B cell (primary cell): ENCODE measurements at regions not wholly inside any gene's neighbourhood (a gene's known extent, or its start where the extent isn't known, plus 50 kb on each side); places are given as distances from the start of the nearest gene placed in this dataset.

Experiments used
- ATAC-seq: fragments of 200-7000 bp; cut with Tn5 transposase; one replicate; pipeline ENCODE4 v1.10.0; 2021; ENCODE audit warnings: low read depth, mild to moderate bottlenecking, moderate number of reproducible peaks, moderate library complexity
- CTCF ChIA-PET: fragments of 350-600 bp; sonication (Branson Sonifier 250); formaldehyde crosslinking; loops from one replicate; lab custom pipeline; 2021; ENCODE audit warnings: antibody characterized with exemption, inconsistent platforms; lab: Charles Lee
- POLR2A ChIA-PET: fragments of 350-600 bp; sonication (Branson Sonifier 250); formaldehyde crosslinking; loops from one replicate; lab custom pipeline; 2021; ENCODE audit warnings: antibody characterized with exemption; lab: Charles Lee
- DNase-seq: peaks from one replicate; pipeline ENCODE4 v3.0.0; 2013
- H2AFZ ChIP-seq: 2 replicates; pipeline ENCODE4 v1.6.1; 2012; ENCODE audit warnings: mild to moderate bottlenecking, low read depth, low read length; ENCODE audit not compliant: insufficient read depth, poor library complexity, severe bottlenecking
- H3K27ac ChIP-seq, 2 donors: 1 replicate in 1 of 2; 2 replicates in 1 of 2; pipeline ENCODE4 v1.5.1; 2012 to 2013; ENCODE audit warnings: low read length in 2 of 2, mild to moderate bottlenecking in 2 of 2, moderate library complexity in 1 of 2
- H3K27me3 ChIP-seq, 4 experiments: fragments of 200-600 bp in 1 of 4; sonication (generic) in 1 of 4; replicated peaks in 1 of 4; 1 replicate in 2 of 4; 2 replicates in 2 of 4; pipeline versions ENCODE4 v1.6.1 to v1.7.0; 2013 to 2016; ENCODE audit warnings: low read length in 3 of 4, mild to moderate bottlenecking in 2 of 4, mixed read lengths in 1 of 4, moderate library complexity in 1 of 4; ENCODE audit not compliant: insufficient read depth in 4 of 4, control insufficient read depth in 3 of 4; ENCODE audit errors: control extremely low read depth in 1 of 4
- H3K36me3 ChIP-seq, 2 experiments: replicated peaks in 1 of 2; 1 replicate in 1 of 2; 2 replicates in 1 of 2; pipeline versions ENCODE4 v1.6.1 to v1.7.1; 2013; ENCODE audit warnings: low read length in 1 of 2; ENCODE audit not compliant: insufficient read depth in 2 of 2, control insufficient read depth in 1 of 2; ENCODE audit errors: control extremely low read depth in 1 of 2, extremely low read depth in 1 of 2
- H3K4me1 ChIP-seq, 2 donors: fragments of 200-600 bp in 1 of 2; sonication (generic) in 1 of 2; 1 replicate in 1 of 2; 2 replicates in 1 of 2; pipeline versions ENCODE4 v1.5.1 to v1.6.1; 2013 to 2017; ENCODE audit warnings: low read length in 2 of 2; ENCODE audit not compliant: control insufficient read depth in 2 of 2, insufficient read depth in 2 of 2
- H3K4me2 ChIP-seq: replicated peaks from 2 replicates; pipeline ENCODE3; 2012; ENCODE audit warnings: mild to moderate bottlenecking, low read depth, low read length; ENCODE audit not compliant: poor library complexity, severe bottlenecking
- H3K4me3 ChIP-seq, 5 experiments: fragments of 200-600 bp in 1 of 5; sonication (generic) in 1 of 5; 1 replicate in 3 of 5; 2 replicates in 2 of 5; pipeline versions ENCODE4 v1.5.1 to v1.7.0; 2011 to 2016; ENCODE audit warnings: low read length in 4 of 5, mild to moderate bottlenecking in 4 of 5, low read depth in 2 of 5, control low read depth in 1 of 5, moderate library complexity in 1 of 5; ENCODE audit not compliant: insufficient read depth in 1 of 5; ENCODE audit errors: control extremely low read depth in 1 of 5, extremely low read depth in 1 of 5
- H3K79me2 ChIP-seq: fragments of 200-600 bp; sonication (generic); one replicate; pipeline ENCODE4 v1.6.0; 2016; ENCODE audit warnings: low read length; ENCODE audit not compliant: control insufficient read depth, insufficient read depth
- H3K9ac ChIP-seq: fragments of 200-600 bp; sonication (generic); 2 replicates; pipeline ENCODE4 v1.6.1; 2017; ENCODE audit warnings: mild to moderate bottlenecking, low read length, moderate library complexity
- H3K9me3 ChIP-seq, 3 donors: one replicate each; pipeline versions ENCODE4 v1.6.1 to v1.7.1; 2013; ENCODE audit warnings: low read length in 2 of 3; ENCODE audit not compliant: control insufficient read depth in 2 of 3, insufficient read depth in 1 of 3; ENCODE audit errors: control extremely low read depth in 1 of 3
- H4K20me1 ChIP-seq: 2 replicates; pipeline ENCODE4 v1.6.0; 2012; ENCODE audit warnings: mild to moderate bottlenecking, low read length; ENCODE audit not compliant: insufficient read depth, control insufficient read depth, poor library complexity, severe bottlenecking
- H3K27ac Mint-ChIP-seq: one replicate; pipeline ENCODE4 v1.8.0; 2021; ENCODE audit warnings: mixed read lengths
- H3K27me3 Mint-ChIP-seq: one replicate; pipeline ENCODE4 v1.8.0; 2021; ENCODE audit warnings: mixed read lengths
- H3K4me1 Mint-ChIP-seq: one replicate; pipeline ENCODE4 v1.8.0; 2021; ENCODE audit warnings: mixed read lengths
- H3K4me3 Mint-ChIP-seq: one replicate; pipeline ENCODE4 v1.8.0; 2021; ENCODE audit warnings: mixed read lengths
- H3K9me3 Mint-ChIP-seq: one replicate; pipeline ENCODE4 v1.8.0; 2022; ENCODE audit warnings: mixed read lengths; ENCODE audit not compliant: insufficient read depth
- EZH2 ChIP-seq: IDR thresholded peaks from 2 replicates; pipeline ENCODE4 v1.6.1; 2012; ENCODE audit warnings: borderline replicate concordance, low read depth, mild to moderate bottlenecking, moderate library complexity, low read length; ENCODE audit not compliant: insufficient read depth, poor library complexity, severe bottlenecking
- WGBS: methylation state at CpG from one replicate; pipeline ENCODE4 v1.1.5; 2013; ENCODE audit warnings: missing lambda C conversion rate; ENCODE audit not compliant: insufficient coverage; 5-methylcytosine and 5-hydroxymethylcytosine counted together
- intact Hi-C: fragments of 100-400 bp; cut with micrococcal nuclease; formaldehyde crosslinking; loops from one replicate; pipeline ENCODE4 v1.10.0; 2022
- TF ChIP-seq, protein P1 (sequence below): fragments of 200-600 bp; IDR thresholded peaks from one replicate; pipeline ENCODE4 v1.8.0; 2022; ENCODE audit warnings: antibody characterized with exemption, mild to moderate bottlenecking

DNA sequence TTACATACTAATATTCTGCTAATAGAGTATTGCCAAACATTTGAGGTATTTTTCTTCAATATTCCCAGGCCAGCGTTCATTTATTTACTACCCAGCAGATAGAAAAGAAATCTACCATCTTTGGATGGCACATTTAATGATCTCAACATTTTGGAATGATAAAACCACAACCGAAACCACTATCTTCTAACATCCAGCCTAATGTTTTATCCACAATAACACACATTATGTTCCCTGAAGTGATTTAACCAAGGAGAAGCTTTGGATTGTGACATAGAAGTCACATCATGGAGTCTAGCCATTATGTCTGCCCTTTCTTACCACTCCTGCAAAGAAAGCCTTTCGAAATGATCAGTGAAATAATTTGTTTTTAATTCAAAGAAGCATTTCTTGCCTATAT lies 497.1 kb upstream of the PLXNA2 start:
- WGBS, result 71% methylated on average over 1 of the region's 3 CpGs
- Mint-ChIP-seq H3K4me3 (no peak overlapping the region), H3K27me3 (no peaks in the 10 kb centered on the region), H3K9me3 (no peaks in the 10 kb centered on the region), H3K27ac (no peak overlapping the region), H3K4me1 (no peaks in the 10 kb centered on the region)
- Histone ChIP-seq H3K9ac (no peak overlapping the region), H3K4me2 (no peak overlapping the region), H2AFZ (no peak overlapping the region), H3K27ac (no peak overlapping the region), H4K20me1 (no peaks in the 10 kb centered on the region), H3K4me3 (no peak overlapping the region), H3K27me3 (no peaks in the 10 kb centered on the region), H3K9me3 (no peaks in the 10 kb centered on the region), H3K4me1 (no peaks in the 10 kb centered on the region), H3K36me3 (no peaks in the 10 kb centered on the region), H3K79me2 (no peaks in the 10 kb centered on the region)
- ATAC-seq, result no peak
- POLR2A ChIA-PET, result no interaction called here
- DNase-seq, result no peak
- TF ChIP-seq EZH2, result no peak
- TF ChIP-seq, protein P1, sequence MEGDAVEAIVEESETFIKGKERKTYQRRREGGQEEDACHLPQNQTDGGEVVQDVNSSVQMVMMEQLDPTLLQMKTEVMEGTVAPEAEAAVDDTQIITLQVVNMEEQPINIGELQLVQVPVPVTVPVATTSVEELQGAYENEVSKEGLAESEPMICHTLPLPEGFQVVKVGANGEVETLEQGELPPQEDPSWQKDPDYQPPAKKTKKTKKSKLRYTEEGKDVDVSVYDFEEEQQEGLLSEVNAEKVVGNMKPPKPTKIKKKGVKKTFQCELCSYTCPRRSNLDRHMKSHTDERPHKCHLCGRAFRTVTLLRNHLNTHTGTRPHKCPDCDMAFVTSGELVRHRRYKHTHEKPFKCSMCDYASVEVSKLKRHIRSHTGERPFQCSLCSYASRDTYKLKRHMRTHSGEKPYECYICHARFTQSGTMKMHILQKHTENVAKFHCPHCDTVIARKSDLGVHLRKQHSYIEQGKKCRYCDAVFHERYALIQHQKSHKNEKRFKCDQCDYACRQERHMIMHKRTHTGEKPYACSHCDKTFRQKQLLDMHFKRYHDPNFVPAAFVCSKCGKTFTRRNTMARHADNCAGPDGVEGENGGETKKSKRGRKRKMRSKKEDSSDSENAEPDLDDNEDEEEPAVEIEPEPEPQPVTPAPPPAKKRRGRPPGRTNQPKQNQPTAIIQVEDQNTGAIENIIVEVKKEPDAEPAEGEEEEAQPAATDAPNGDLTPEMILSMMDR, result no peak
- intact Hi-C loops, result no loop called here
- CTCF ChIA-PET, result no interaction called here

DNA sequence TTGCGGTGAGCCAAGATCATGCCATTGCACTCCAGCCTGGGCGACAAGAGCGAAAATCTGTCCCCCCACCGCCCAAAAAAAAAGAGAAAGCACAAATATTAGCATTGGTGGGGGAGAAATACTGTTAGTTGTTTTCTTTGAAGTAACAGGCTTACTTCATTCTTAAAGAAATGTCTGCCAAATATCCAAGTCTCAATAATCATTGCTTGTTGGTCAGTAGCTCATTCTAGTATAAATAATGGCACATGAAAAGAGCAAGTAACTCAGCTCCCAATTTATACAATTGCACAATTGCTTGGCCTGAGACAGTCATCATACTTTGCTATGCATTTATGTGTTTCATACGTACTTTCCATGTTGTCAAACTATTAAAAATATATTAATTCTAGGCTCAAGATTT lies 499.2 kb upstream of the PLXNA2 start:
- H2AFZ ChIP-seq, result no peak overlapping the region
- H3K36me3 ChIP-seq, result no peaks in the 10 kb centered on the region
- no peaks in the 10 kb centered on the region for H3K27me3 ChIP-seq
- TF ChIP-seq, protein P1, result no peak
- TF ChIP-seq EZH2, result no peak
- Mint-ChIP-seq H3K4me3 (no peak overlapping the region), H3K4me1 (no peaks in the 10 kb centered on the region), H3K27me3 (no peaks in the 10 kb centered on the region), H3K27ac (no peak overlapping the region), H3K9me3 (no peaks in the 10 kb centered on the region)
- ATAC-seq (no peak), DNase-seq (no peak)
- no CpG with 5 or more reads among the region's 5 CpGs for WGBS
- no peaks in the 10 kb centered on the region for H3K9me3 ChIP-seq
- H3K79me2 ChIP-seq, result no peaks in the 10 kb centered on the region
- intact Hi-C loops, result no loop called here
- H3K4me1 ChIP-seq, result no peaks in the 10 kb centered on the region
- H3K4me3 ChIP-seq, result no peak overlapping the region
- POLR2A ChIA-PET, result no interaction called here
- H3K4me2 ChIP-seq, result no peak overlapping the region
- no peaks in the 10 kb centered on the region for H4K20me1 ChIP-seq
- H3K9ac ChIP-seq, result no peak overlapping the region
- no peak overlapping the region for H3K27ac ChIP-seq
- CTCF ChIA-PET, result no interaction called here
